ENCODE measurements at regions not wholly inside any gene's neighbourhood (a gene's known extent, or its start where the extent isn't known, plus 50 kb on each side); places are given as distances from the start of the nearest gene placed in this dataset.
"Not testable (repeated sequence)": the region's sequence is repeated elsewhere in the genome, so short reads cannot be mapped to it uniquely, and the experiment has no call there.

DNA sequence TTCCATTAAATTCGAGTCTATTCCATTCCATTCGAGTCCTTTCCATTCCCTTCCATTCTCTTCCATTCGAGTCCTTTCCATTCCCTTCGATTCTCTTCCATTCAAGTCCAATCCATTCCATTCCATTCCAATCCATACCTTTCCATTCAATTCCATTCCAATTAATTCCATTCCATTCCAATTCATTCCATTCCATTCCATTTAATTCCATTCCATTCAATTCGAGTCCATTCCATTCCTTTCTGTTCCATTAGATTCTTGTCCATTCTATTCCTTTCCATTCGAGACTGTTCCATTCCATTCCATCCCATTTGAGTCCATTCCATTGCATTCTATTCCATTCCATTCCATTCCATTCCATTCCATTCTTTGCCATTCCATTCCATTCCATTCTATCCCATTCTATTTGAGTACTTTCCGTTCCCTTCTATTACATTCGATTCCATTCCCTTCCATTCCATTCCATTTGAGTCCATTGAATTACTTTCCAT lies 1130.0 kb downstream of the RPIA start:
- Histone ChIP-seq H3K27me3 (ENCODE audit: insufficient read depth, low read depth, low read length) (no peaks in the 10 kb centered on the region), H3K27ac (ENCODE audit: low read length) (no peak overlapping the region), H3K4me3 (ENCODE audit: low read length) (no peak overlapping the region), H3K9ac (ENCODE audit: low read length) (no peak overlapping the region), H4K20me1 (ENCODE audit: insufficient read depth) (no peaks in the 10 kb centered on the region), H2AFZ (ENCODE audit: low read depth, low read length) (no peak overlapping the region), H3K9me2 (ENCODE audit: insufficient read depth, low read length) (no peaks in the 10 kb centered on the region), H3K9me3 (ENCODE audit: low read length) (peaks cover 66% of the 10 kb centered on the region), H3K79me2 (replicated peaks; ENCODE audit: insufficient read depth, low read length) (no peaks in the 10 kb centered on the region), H3K36me3 (ENCODE audit: insufficient read depth, low read length) (no peaks in the 10 kb centered on the region), H3K4me2 (ENCODE audit: low read length) (no peak overlapping the region), H3F3A (ENCODE audit: insufficient read depth, low read length, poor library complexity, severe bottlenecking) (no peaks in the 10 kb centered on the region)
- TF ChIP-seq, protein P1, sequence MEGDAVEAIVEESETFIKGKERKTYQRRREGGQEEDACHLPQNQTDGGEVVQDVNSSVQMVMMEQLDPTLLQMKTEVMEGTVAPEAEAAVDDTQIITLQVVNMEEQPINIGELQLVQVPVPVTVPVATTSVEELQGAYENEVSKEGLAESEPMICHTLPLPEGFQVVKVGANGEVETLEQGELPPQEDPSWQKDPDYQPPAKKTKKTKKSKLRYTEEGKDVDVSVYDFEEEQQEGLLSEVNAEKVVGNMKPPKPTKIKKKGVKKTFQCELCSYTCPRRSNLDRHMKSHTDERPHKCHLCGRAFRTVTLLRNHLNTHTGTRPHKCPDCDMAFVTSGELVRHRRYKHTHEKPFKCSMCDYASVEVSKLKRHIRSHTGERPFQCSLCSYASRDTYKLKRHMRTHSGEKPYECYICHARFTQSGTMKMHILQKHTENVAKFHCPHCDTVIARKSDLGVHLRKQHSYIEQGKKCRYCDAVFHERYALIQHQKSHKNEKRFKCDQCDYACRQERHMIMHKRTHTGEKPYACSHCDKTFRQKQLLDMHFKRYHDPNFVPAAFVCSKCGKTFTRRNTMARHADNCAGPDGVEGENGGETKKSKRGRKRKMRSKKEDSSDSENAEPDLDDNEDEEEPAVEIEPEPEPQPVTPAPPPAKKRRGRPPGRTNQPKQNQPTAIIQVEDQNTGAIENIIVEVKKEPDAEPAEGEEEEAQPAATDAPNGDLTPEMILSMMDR (IDR thresholded peaks at IDR 0.05; ENCODE audit: poor library complexity, severe bottlenecking), result no peak
- no peak for TF ChIP-seq RAD21 (conservative IDR thresholded peaks at IDR 0.05)
- no peak for TF ChIP-seq MXI1 (conservative IDR thresholded peaks at IDR 0.05; ENCODE audit: poor library complexity, severe bottlenecking)
- no peak for TF ChIP-seq SMC3 (conservative IDR thresholded peaks at IDR 0.05; ENCODE audit: poor library complexity)
- TF ChIP-seq POLR2AphosphoS5 (IDR thresholded peaks at IDR 0.05), result no peak
- TF ChIP-seq EP300 (conservative IDR thresholded peaks at IDR 0.05; ENCODE audit: poor library complexity, severe bottlenecking), result no peak
- TF ChIP-seq, protein P2, sequence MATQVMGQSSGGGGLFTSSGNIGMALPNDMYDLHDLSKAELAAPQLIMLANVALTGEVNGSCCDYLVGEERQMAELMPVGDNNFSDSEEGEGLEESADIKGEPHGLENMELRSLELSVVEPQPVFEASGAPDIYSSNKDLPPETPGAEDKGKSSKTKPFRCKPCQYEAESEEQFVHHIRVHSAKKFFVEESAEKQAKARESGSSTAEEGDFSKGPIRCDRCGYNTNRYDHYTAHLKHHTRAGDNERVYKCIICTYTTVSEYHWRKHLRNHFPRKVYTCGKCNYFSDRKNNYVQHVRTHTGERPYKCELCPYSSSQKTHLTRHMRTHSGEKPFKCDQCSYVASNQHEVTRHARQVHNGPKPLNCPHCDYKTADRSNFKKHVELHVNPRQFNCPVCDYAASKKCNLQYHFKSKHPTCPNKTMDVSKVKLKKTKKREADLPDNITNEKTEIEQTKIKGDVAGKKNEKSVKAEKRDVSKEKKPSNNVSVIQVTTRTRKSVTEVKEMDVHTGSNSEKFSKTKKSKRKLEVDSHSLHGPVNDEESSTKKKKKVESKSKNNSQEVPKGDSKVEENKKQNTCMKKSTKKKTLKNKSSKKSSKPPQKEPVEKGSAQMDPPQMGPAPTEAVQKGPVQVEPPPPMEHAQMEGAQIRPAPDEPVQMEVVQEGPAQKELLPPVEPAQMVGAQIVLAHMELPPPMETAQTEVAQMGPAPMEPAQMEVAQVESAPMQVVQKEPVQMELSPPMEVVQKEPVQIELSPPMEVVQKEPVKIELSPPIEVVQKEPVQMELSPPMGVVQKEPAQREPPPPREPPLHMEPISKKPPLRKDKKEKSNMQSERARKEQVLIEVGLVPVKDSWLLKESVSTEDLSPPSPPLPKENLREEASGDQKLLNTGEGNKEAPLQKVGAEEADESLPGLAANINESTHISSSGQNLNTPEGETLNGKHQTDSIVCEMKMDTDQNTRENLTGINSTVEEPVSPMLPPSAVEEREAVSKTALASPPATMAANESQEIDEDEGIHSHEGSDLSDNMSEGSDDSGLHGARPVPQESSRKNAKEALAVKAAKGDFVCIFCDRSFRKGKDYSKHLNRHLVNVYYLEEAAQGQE (IDR thresholded peaks at IDR 0.05; ENCODE audit: borderline replicate concordance), result no peak
- no peak for TF ChIP-seq TAF1 (IDR thresholded peaks at IDR 0.05; ENCODE audit: low read depth)
- no peak for TF ChIP-seq EZH2 (IDR thresholded peaks at IDR 0.05; ENCODE audit: borderline replicate concordance, insufficient read depth, low read length, poor library complexity, severe bottlenecking)

DNA sequence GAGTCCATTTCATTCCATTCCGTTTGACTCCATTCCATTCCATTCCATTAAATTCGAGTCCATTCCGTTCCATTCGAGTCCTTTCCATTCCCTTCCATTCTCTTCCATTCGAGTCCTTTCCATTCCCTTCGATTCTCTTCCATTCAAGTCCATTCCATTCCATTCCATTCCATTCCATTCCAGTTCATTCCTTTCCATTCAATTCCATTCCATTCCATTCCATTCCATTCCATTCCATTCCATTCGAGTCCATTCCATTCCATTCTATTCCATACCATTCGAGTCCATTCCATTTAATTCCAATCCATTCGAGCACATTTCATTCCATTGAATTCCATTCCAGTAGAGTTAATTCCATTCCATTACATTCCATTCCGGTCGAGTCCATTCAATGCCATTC lies 1130.9 kb downstream of the RPIA start:
- not testable (repeated sequence) for H3K4me2 ChIP-seq (ENCODE audit: low read length); H3K27ac ChIP-seq (ENCODE audit: low read length); H3K79me2 ChIP-seq (replicated peaks; ENCODE audit: insufficient read depth, low read length); H2AFZ ChIP-seq (ENCODE audit: low read depth, low read length); H3K9ac ChIP-seq (ENCODE audit: low read length); H3K9me2 ChIP-seq (ENCODE audit: insufficient read depth, low read length); H3K4me3 ChIP-seq (ENCODE audit: low read length); H3K36me3 ChIP-seq (ENCODE audit: insufficient read depth, low read length); H3K27me3 ChIP-seq (ENCODE audit: insufficient read depth, low read depth, low read length); H4K20me1 ChIP-seq (ENCODE audit: insufficient read depth); H3F3A ChIP-seq (ENCODE audit: insufficient read depth, low read length, poor library complexity, severe bottlenecking)
- H3K9me3 ChIP-seq (ENCODE audit: low read length), result peaks cover 70% of the 10 kb centered on the region

DNA sequence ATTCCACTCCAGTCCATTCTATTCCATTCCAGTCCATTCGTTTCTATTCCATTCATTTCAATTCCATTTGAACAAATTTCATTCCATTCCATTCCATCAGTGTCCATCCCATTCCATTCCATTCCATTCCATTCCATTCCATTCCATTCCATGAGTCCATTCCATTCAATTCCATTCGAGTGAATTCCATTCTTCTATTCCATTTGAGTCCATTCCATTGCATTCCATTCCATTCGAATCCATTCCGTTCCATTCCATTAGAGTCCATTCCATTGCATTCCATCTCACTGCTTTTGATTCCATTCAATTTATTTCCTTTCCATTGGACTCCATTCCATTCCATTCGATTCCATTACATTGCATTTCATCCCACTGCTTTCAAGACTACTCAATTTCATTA lies 1132.1 kb downstream of the RPIA start:
- Histone ChIP-seq H3K4me2 (ENCODE audit: low read length) (no peak overlapping the region), H3K36me3 (ENCODE audit: insufficient read depth, low read length) (no peaks in the 10 kb centered on the region), H3K4me3 (ENCODE audit: low read length) (no peak overlapping the region), H4K20me1 (ENCODE audit: insufficient read depth) (no peaks in the 10 kb centered on the region), H3K9me2 (ENCODE audit: insufficient read depth, low read length) (no peaks in the 10 kb centered on the region), H3K9me3 (ENCODE audit: low read length) (peaks cover 57% of the 10 kb centered on the region), H3K79me2 (replicated peaks; ENCODE audit: insufficient read depth, low read length) (no peaks in the 10 kb centered on the region), H3K27ac (ENCODE audit: low read length) (no peak overlapping the region), H2AFZ (ENCODE audit: low read depth, low read length) (no peak overlapping the region), H3F3A (ENCODE audit: insufficient read depth, low read length, poor library complexity, severe bottlenecking) (no peaks in the 10 kb centered on the region), H3K27me3 (ENCODE audit: insufficient read depth, low read depth, low read length) (no peaks in the 10 kb centered on the region), H3K9ac (ENCODE audit: low read length) (no peak overlapping the region)
- TF ChIP-seq RAD21 (conservative IDR thresholded peaks at IDR 0.05), result no peak
- no peak for TF ChIP-seq MXI1 (conservative IDR thresholded peaks at IDR 0.05; ENCODE audit: poor library complexity, severe bottlenecking)
- no peak for TF ChIP-seq EP300 (conservative IDR thresholded peaks at IDR 0.05; ENCODE audit: poor library complexity, severe bottlenecking)
- no peak for TF ChIP-seq TAF1 (IDR thresholded peaks at IDR 0.05; ENCODE audit: low read depth)
- TF ChIP-seq SMC3 (conservative IDR thresholded peaks at IDR 0.05; ENCODE audit: poor library complexity), result no peak
- TF ChIP-seq, protein P2 (IDR thresholded peaks at IDR 0.05; ENCODE audit: borderline replicate concordance), result no peak
- TF ChIP-seq POLR2AphosphoS5 (IDR thresholded peaks at IDR 0.05), result no peak
- no peak for TF ChIP-seq EZH2 (IDR thresholded peaks at IDR 0.05; ENCODE audit: borderline replicate concordance, insufficient read depth, low read length, poor library complexity, severe bottlenecking)
- TF ChIP-seq, protein P1 (IDR thresholded peaks at IDR 0.05; ENCODE audit: poor library complexity, severe bottlenecking), result no peak
